PC-9 (cell line): ENCODE measurements at regions not wholly inside any gene's neighbourhood (a gene's known extent, or its start where the extent isn't known, plus 50 kb on each side); places are given as distances from the start of the nearest gene placed in this dataset.

Experiments used
- CTCF ChIP-seq: fragments of 200-600 bp; sonication (generic); conservative IDR thresholded peaks from 2 replicates; pipeline ENCODE4 v1.6.1; 2017; ENCODE audit warnings: mixed run types, antibody characterized with exemption, mild to moderate bottlenecking, moderate library complexity
- EZH2 ChIP-seq: fragments of 200-600 bp; sonication (generic); IDR thresholded peaks from 2 replicates; pipeline ENCODE4 v1.8.0; 2017; ENCODE audit warnings: antibody characterized with exemption, low read depth

- TF ChIP-seq CTCF = no peak
- no peak for TF ChIP-seq EZH2
These were observed 134.3 kb upstream of the RPL34 start for GRCh38 chr4:108486046-108486445.
